Forelimb muscle (tissue), 1 donor: ENCODE measurements at regions not wholly inside any gene's neighbourhood (a gene's known extent, or its start where the extent isn't known, plus 50 kb on each side); places are given as distances from the start of the nearest gene placed in this dataset.
"Not testable (repeated sequence)": the region's sequence is repeated elsewhere in the genome, so short reads cannot be mapped to it uniquely, and the experiment has no call there.

Experiments
- DNase-seq: peaks from one replicate; pipeline ENCODE4 v3.0.0-alpha.2; 2013; ENCODE audit warnings: low read depth

DNA sequence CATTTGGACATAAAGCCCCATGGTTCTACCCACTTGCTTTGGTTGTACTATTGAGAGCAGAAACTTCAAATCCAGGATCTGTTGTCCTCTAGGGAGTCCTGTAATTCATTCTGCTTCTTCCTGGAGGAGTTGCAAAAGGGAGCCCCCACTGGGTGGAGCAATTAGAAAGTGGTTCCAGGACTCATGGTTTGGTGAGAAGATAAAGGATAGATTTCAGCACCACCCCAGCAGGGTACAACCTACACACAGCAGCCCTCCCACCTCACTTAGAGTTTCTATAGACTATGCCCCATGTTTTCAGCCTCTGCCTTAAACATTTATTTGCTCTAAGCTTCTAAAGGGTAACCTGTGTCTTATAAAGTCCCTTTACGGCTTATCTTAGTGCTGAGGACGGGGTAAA, 112.6 kb upstream of the ARRDC3 start:
- DNase-seq: no peak

DNA sequence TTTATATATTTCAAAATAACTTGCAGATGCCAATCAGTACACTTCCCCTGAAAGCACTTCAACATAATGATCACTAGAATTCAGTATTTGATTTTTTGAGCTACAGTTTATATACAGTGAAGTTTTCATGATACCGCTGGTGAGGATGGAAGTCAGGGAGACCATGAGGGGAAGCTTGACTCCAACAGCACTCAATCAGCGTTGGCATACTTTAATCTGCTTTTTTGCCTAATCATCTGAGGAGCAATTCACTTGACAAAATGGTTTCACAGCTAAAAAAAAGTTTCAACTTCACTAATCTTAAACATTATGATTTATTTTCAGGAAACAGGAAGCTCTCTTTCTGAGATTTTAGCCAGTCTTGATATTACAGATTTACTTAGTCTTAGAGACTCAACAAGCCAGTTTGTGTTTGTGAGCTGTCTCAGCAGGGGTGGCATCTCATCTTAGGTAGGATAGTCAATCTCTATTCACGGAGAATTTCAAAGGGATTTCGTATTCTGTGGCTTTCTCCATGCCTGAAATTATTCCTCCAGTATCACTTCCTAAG, 111.4 kb upstream of the ARRDC3 start:
- DNase-seq: no peak

DNA sequence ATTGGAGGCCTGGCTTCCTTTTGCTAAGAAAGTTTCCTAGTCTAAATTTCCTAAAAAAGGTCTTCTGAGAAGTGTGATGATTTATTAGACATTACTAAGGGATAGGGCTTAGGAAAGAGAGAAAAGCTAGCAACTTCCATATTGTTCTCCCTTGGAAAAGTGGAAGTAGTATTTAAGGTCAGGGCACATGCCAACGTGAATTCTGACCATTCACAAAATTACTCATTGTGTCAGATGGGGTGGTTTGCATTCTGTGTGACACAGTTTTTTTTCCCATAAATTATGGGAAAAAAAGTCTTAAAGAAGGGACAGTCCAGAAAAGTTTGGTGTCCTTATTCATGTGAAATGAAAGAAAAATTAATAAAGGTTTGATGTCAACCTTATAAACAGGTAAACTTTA, 110.0 kb upstream of the ARRDC3 start:
- no peak for DNase-seq

DNA sequence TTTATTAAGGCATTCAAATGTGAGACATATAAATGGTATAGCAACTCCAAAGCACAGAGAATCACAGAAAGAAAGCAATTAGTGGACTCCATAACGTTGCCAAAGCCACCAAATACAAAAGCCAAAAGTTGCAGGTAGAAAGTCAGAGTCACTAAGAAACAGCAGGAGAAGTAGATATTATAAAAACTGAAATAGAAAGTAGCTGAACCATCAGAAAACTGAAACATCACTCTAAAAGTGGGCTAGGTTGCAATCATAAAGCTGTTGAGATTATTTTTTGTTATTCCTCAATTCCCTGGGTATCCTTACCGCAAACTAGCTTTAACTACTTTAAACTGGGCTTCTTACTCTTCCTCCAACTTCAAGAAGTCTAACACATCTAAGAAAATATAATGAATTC, 108.1 kb upstream of the ARRDC3 start:
- no peak for DNase-seq

DNA sequence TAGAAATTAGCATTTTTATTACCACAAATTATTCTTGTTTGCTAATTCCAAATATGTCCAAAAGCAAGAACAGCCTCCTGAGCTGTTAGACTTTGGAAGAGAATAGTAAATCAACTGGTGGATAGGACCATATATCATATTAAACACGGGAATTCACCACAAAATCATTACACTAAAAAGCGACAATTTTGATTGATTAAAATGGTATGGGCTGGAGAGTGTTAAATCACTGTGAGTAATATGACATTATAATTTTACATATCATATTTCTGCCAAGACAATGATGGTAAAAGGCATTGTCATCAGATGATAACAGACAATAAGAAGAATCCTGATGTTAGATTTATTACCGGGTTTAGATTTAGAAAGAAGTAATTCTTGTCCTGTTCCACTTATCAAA, 107.2 kb upstream of the ARRDC3 start:
- DNase-seq: no peak

DNA sequence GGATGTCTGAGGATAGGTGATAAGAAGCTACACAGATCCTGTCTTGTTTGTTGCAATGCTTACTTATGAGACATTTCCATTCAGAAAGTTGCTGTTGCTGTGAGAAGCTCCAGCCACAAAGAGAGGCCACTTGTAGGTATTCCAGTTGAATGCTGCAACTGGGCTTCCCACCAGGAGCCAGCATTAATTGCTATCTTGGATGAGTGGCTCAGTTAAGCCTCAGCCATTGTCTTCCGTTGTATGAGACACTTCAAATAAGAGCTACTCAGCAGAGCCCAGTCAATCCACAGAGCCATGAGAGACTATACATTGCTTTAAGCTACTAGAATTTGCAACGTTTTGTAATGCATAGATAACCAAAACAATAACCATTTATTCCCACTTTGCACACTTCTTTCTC, 104.3 kb upstream of the ARRDC3 start:
- DNase-seq: no peak

DNA sequence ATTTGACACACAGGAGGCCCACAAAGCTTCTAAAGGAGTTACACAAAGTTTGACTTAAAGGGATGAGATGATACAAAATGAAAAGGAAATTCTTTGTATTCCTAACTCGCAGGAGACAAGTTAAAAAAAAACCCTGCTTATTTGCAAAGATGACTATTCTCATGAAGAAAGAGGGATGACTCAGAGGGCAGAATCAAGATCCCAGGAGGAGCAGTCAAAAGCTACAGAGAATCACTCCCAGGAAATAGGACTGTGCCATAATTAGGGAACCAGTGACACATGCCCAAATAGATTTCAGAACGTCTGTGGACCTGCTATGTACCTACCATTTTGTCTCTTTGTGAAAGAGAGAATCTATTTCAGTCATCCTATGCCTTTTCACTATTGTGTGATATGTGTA, 103.5 kb upstream of the ARRDC3 start:
- DNase-seq: no peak

DNA sequence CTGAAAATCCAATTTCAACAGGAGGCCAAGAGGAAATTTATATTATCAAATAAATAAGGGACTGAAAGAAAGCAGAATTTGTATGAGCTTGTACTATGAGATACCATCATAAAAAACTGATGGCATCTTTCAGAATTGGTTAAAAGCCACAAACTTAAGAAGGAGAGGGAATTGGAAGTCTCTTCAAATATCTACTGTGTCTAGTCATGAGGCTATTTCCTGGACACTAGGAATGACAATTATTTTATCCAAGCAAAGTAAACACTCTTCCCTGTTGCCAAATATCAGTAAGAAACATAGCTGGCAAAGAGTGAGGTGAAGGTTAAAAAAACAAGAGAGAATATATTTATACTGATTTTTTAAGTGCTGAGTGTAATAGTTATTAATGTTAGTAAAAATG, 101.5 kb upstream of the ARRDC3 start:
- DNase-seq: no peak

DNA sequence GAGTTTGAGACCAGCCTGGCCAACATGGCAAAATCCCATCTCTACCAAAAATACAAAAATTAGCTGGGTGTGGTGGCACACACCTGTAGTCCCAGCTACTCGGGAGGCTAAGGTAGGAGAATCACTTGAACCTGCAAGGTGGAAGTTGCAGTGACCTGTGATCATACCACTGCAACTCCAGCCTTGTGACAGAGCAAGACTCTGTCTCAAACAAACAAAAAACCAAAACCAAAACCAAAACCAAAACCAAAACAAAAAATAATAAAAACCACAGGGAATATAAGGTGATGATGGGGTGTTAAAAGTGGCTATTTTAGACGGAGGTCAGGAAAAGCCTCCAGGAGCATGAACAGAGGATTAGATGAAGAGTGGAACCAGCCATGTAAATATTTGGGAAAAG, 96.3 kb upstream of the ARRDC3 start:
- not testable (repeated sequence) for DNase-seq

DNA sequence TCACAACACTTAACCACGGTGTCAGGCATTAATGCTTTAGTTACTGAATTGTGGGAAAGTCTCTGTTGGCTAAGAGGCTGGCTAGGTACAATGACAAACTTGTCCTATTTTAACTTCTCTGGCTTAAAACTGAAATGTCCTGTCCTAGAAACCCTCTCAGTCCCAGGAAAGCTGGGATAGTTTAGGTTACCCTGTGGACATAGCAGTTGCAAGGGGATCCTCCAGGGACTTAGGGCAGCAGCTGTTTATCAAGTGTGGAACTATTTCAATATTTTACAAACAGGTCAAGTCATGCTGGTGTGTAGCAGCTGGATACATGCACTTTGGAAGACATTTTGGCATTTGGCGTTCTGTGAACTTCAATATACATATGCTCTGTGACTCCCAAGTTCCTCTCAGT, 95.0 kb upstream of the ARRDC3 start:
- DNase-seq: no peak

DNA sequence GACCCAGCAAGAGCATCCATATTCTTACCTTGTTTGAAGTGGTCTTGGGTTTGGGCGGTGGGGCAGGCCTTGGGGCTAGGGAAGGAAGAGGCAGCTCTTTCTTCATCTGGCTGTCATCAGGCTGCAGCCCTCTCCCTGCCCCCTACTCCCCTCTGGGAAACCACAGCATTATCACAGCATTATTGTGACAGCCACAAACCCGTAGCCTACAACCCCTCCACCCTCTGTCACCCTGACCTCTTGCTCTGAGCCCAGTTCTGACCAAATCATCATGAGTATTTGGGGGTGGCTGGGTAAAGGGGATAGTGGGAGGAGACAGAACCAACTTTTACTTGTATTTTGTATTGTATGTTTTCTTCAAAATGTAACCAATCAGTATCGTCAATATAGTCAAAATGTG, 94.3 kb upstream of the ARRDC3 start:
- no peak for DNase-seq

DNA sequence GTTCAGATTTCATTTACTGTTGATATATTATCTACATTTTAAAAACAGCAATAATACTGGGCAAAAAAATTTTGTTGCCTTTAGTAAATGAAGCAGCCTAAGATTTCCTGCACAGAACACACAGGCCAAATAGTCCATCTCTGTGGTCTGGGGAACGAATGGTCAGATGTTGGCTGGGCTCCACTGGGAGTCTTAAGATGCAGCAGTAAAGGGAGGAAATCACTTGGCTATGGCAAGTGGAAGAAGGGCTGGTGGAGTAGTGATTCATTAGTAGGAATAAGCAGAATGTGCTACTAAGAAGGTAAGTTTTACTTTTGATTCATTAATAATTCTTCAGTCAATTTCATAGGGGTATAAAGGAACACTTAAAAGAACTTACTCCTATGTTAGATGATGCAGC, 91.1 kb upstream of the ARRDC3 start:
- DNase-seq: no peak

DNA sequence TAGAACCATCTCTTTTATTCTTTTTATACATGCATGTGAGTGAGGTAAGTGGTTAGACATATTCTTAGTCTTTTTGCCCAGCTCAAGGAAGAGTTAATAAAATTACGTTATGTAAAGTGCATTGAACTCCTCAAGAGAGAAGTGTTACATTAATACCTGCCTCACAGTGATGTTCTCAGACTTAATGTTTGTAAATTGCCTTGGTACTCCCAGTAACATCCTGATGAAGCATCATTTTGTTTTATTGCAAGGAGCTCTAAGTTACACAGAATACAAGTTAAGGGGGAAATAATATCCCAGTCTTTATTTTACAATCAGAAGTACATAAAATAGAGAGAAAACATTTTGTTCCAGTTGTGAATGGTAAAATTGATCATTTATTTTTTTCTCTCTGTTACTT, 89.5 kb upstream of the ARRDC3 start:
- DNase-seq: no peak

DNA sequence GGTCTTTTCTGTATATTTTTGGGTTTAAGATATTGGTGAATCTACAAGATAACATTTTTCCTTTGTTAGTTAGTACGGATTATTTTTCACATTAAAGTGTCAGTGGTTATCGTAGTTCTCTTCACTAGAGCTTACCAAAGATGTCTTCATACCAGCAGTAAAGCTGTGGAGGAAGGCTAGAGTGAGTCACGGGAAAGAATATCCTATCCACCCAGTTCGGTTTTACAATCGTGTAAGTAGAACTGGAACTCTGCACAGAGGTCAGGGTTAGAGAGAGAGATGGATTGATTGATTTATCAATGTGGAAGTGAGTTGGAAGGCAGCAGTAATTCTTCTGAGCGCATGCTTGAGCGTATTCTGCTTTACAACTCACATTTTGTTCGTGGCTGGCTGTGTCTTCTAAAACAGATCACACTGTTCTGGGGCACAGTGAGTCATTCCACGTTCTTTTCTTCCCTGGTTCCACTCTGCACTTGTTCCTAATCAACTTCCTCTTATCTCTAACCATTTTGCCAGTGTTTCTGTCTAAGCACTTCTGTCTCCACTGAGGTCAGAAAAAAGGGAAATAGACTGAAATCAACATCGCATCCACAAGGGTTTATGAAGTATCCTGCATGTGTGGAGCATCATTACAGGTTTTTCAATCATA, 86.5 kb upstream of the ARRDC3 start:
- DNase-seq: no peak

DNA sequence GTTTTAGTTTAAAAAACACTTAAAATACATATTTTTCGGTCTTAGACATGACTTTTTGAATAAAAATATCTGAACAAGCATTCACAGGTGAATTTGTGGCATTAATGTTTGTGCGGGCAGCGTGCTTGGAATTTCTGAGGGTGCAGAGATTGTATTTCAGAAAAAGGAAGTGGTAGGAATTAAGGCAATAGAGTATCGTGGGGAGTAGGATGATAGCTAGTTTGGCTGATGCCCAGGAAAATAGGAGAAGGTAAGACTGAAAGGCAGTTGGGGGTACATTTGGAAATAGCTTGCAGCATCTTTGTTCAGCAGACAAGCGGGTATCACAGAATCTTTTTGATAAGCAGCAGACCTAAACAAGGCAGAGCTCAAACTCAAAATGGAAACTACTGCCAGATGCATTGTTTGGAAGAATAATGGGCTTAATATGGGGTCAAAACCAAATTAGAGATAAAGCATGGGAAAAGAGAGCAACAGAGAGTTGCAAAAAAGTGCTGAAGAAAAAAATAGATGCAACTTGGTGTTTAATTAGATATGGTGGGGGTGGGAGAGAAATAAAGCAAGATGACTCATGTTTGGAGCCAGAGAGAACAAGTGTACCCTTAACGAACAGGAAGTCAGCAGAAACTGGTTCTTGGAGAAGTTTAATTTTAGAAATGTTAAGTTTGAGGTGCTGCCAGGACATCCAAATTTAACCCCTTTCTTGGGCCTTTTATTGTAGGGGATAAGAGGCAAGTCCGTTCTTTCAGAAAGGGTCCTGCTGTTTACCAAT, 85.7 kb upstream of the ARRDC3 start:
- no peak for DNase-seq

DNA sequence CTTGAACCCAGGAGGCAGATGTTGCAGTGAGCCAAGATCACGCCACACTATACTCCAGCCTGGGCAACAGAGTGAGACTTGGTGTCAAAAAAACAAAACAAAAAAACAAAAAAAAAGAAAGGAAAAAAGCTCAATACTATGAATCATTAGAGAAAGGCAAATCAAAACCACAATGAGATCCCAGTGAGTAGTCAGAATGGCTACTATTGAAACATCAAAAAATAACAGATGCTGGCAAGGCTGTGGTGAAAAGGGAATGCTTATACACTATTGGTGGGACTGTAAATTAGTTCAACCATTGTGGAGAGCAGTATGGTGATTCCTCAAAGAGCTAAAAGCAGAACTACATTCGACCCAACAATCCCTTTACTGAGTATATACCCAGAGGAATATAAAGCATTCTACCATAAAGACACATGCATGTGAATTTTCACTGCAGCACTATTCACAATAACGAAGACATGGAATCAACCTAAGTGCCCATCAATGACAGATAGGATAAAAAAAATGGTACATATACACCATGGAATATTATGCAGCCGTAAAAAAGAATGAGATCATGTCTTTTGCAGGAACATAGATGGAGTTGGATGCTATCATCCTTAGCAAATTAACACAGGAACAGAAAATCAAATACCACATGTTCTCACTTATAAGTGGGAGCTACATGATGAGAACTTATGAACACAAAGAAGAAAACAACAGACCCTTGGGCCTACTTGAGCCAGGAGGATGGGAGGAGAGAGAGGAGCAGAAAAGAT, 81.9 kb upstream of the ARRDC3 start:
- DNase-seq: no peak

DNA sequence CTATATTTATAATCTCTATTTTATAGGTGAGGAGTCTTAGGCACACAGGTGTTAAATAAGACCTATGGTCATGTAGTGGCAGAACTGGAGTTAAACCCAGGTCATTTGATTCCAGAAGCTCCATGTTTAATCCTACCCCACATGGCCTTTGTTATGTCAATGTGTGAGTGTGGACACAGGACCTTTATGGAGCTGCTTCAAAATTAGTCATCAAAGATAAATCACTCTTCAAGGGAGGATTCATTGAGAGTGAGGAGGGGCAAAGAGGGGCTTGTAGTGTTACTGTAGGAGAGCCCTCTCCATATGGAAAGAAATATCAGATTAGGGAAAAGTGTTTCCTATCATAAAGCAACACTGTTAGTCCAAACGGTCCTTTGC, 74.6 kb upstream of the ARRDC3 start:
- DNase-seq: no peak

DNA sequence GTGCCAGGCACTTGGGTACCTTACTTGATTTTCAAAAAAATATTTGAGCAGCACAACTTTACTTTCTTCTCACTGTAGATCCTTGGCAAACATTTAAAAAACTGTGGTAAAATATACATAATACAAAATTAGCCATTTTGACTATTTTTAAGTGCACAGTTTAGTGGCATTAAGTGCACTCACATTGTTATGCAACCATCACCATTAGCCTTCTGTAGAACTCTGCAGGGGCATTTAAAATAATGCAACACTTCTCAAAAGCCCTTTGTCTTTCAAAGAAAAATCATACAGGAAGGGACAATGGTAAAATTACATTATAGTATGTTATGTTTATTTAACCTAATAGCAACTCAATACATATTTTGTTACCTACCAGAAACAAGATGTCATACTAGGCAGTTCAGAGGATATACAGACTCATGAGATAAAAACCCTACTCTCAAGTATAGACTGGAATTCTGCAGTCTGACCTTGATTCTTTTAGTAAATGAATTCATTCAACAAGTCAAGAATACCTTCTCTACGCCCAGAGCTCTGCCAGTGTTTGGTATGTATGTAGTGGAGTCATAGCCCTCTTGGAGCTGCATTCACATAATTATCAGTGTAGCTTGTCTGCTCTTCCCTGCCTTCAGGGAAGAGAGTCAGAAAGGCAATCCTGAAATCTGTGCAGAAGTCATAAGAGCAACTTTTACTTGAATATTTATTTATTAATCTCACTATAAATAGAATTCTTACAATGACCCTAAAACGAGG, 74.0 kb upstream of the ARRDC3 start:
- no peak for DNase-seq

DNA sequence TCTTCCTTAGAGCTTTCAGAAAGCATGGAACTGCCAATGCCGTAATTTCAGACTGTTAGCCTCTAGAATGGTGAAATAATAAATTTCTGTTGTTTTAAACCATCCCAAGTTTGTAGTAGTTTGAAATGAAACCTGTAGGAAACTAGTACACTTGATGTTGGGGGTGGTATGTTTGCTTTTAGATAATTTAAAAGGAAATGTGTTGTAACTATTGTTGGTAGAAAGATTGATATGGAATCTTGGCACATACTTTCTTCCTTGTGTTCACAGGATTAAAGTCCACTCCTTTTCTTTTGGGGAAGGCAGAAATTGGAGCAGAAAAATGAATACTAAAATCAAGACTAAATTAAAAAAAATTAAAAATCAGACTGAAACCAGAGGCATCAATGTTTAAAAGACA, 66.0 kb upstream of the ARRDC3 start:
- no peak for DNase-seq

DNA sequence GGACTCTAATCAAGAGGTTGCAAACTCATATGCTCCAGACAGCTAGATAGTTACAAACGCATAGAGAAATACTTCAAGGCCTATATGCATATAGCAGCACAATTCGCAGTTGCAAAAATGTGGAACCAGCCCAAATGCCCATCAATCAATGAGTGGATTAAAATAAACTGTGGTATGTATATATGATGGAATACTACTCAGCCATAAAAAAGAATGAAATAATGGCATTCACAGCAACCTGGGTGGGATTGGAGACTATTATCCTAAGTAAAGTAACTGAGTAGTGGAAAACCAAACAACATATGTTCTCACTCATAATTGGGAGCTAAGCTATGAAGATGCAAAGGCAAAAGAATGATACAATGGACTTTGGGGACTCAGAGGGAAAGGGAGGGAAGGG, 65.0 kb upstream of the ARRDC3 start:
- not testable (repeated sequence) for DNase-seq

DNA sequence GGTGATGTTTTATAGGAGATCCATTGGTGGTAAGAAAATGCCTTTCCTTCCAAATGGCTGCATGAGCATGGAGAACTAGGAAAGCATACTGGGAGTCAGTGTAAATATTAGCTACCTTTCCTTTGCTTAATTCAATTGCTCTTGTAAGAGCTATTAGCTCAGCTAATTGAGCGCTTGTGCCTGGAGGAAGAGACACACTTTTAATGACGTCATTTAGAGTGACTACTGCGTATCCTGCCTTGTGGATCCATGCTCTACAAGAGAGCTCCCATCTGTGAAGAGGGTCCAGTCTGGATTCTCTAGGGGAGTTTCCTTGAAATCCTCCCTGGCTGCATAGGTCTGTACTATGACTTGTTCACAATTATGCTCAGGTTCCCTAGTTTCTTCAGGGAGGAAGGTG, 63.8 kb upstream of the ARRDC3 start:
- not testable (repeated sequence) for DNase-seq
